ENCODE measurements at regions not wholly inside any gene's neighbourhood (a gene's known extent, or its start where the extent isn't known, plus 50 kb on each side); places are given as distances from the start of the nearest gene placed in this dataset.
"Not testable (repeated sequence)": the region's sequence is repeated elsewhere in the genome, so short reads cannot be mapped to it uniquely, and the experiment has no call there.

GRCh38 chr13:80688593-80688992 lies 347.7 kb upstream of the SPRY2 start:
- FAIRE-seq: no peak

GRCh38 chr13:80685942-80686341 lies 345.0 kb upstream of the SPRY2 start:
- FAIRE-seq: no peak

GRCh38 chr13:80684217-80684991 lies 343.5 kb upstream of the SPRY2 start:
- no peak for FAIRE-seq

GRCh38 chr13:80680786-80681366 lies 339.9 kb upstream of the SPRY2 start:
- FAIRE-seq: no peak

GRCh38 chr13:80679423-80679822 lies 338.5 kb upstream of the SPRY2 start:
- FAIRE-seq: no peak

GRCh38 chr13:80677227-80677626 lies 336.3 kb upstream of the SPRY2 start:
- FAIRE-seq: no peak

- FAIRE-seq: not testable (repeated sequence)
These were observed 334.5 kb upstream of the SPRY2 start for GRCh38 chr13:80675442-80675841.

GRCh38 chr13:80671773-80672172 lies 330.8 kb upstream of the SPRY2 start:
- FAIRE-seq: no peak

- no peak for FAIRE-seq
These were observed 328.2 kb upstream of the SPRY2 start for GRCh38 chr13:80669112-80669511.

GRCh38 chr13:80668452-80668851 lies 327.5 kb upstream of the SPRY2 start:
- no peak for FAIRE-seq

GRCh38 chr13:80666782-80667552 lies 326.0 kb upstream of the SPRY2 start:
- FAIRE-seq: no peak

GRCh38 chr13:80665792-80666333 lies 324.9 kb upstream of the SPRY2 start:
- no peak for FAIRE-seq

- no peak for FAIRE-seq
These were observed 324.0 kb upstream of the SPRY2 start for GRCh38 chr13:80664950-80665349.

- FAIRE-seq: no peak
These were observed 322.9 kb upstream of the SPRY2 start for GRCh38 chr13:80663788-80664187.

GRCh38 chr13:80658705-80659104 lies 317.8 kb upstream of the SPRY2 start:
- no peak for FAIRE-seq

- no peak for FAIRE-seq
These were observed 315.6 kb upstream of the SPRY2 start for GRCh38 chr13:80656512-80656904.

- FAIRE-seq: no peak
These were observed 315.0 kb upstream of the SPRY2 start for GRCh38 chr13:80655778-80656511.

GRCh38 chr13:80654638-80655249 lies 313.8 kb upstream of the SPRY2 start:
- no peak for FAIRE-seq

GRCh38 chr13:80649274-80649673 lies 308.3 kb upstream of the SPRY2 start:
- FAIRE-seq: no peak

GRCh38 chr13:80642641-80643040 lies 301.7 kb upstream of the SPRY2 start:
- no peak for FAIRE-seq

GRCh38 chr13:80633251-80633650 lies 292.3 kb upstream of the SPRY2 start:
- FAIRE-seq: no peak

GRCh38 chr13:80630685-80631121 lies 289.8 kb upstream of the SPRY2 start:
- FAIRE-seq: no peak
